ENCODE measurements at regions not wholly inside any gene's neighbourhood (a gene's known extent, or its start where the extent isn't known, plus 50 kb on each side); places are given as distances from the start of the nearest gene placed in this dataset.
A peak's percentile ranks its signal among the peaks of the same experiment; 100 is the strongest.
"Not testable (repeated sequence)": the region's sequence is repeated elsewhere in the genome, so short reads cannot be mapped to it uniquely, and the experiment has no call there.

DNA sequence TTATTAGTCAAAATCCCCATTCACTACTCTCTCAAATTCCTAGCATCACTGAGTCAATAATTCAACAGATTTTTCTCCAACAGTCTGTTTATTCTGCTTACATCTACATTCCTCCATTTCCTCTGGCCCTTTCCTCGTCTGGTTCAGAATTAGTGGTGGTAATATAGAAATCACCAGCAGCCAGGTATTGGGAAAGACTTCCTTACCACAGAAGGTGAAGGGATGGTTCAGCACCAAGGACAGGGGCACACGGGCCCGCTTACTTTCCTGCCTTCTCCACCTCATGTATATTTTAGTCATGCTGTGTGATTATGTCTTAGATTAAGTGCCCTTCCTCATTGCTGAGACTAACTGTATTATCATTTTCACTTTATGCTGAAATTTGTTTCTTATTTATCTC, 70.4 kb upstream of the APBB1IP start:
- no peak overlapping the region for H3K4me3 Mint-ChIP-seq
- Histone ChIP-seq H3K36me3 (ENCODE audit: insufficient read depth, low read length) (no peaks in the 10 kb centered on the region), H3K4me1 (ENCODE audit: insufficient read depth, low read length) (no peaks in the 10 kb centered on the region), H3K4me3 (ENCODE audit: low read length) (no peak overlapping the region), H3K27ac (ENCODE audit: low read depth, low read length) (no peak overlapping the region), H3K27me3 (ENCODE audit: insufficient read depth, low read length, poor library complexity, severe bottlenecking) (no peaks in the 10 kb centered on the region), H3K9me3 (ENCODE audit: low read length) (no peaks in the 10 kb centered on the region)
- H3K36me3 Mint-ChIP-seq = peaks cover 0 to 4% (median 0%) of the 10 kb centered on the region in 3 donors
- H3K4me1 Mint-ChIP-seq = no peaks in the 10 kb centered on the region
- H3K9me3 Mint-ChIP-seq = peaks cover 2 to 11% (median 5%) of the 10 kb centered on the region in 5 donors
- POLR2A ChIA-PET = interaction anchor here (0.7 kb wide), 1 partner anchor 415 kb away, joined by 5 read pairs; no protein-coding TSS in a partner anchor
- peak in 2 of 5 donors; percentile 4 to 6 for DNase-seq
- H3K27me3 Mint-ChIP-seq = peaks cover 4 to 20% of the 10 kb centered on the region in 2 donors
- no peak overlapping the region for H3K27ac Mint-ChIP-seq
- CTCF ChIA-PET = no interaction called here

GRCh38 chr10:26368463-26368862, 69.7 kb upstream of the APBB1IP start:
- Mint-ChIP-seq H3K36me3 (peaks cover 0 to 4% (median 0%) of the 10 kb centered on the region in 3 donors), H3K9me3 (peaks cover 2 to 11% (median 5%) of the 10 kb centered on the region in 5 donors), H3K27ac (no peak overlapping the region), H3K27me3 (peaks cover 4 to 22% of the 10 kb centered on the region in 2 donors), H3K4me3 (no peak overlapping the region), H3K4me1 (no peaks in the 10 kb centered on the region)
- no peak overlapping the region for H3K27ac ChIP-seq (ENCODE audit: low read depth, low read length)
- no peaks in the 10 kb centered on the region for H3K27me3 ChIP-seq (ENCODE audit: insufficient read depth, low read length, poor library complexity, severe bottlenecking)
- no peaks in the 10 kb centered on the region for H3K36me3 ChIP-seq (ENCODE audit: insufficient read depth, low read length)
- DNase-seq = no peak
- CTCF ChIA-PET = interaction anchor here (1.0 kb wide), 1 partner anchor 11 kb away, joined by 3 read pairs; no protein-coding TSS in a partner anchor
- no peak overlapping the region for H3K4me3 ChIP-seq (ENCODE audit: low read length)
- H3K4me1 ChIP-seq (ENCODE audit: insufficient read depth, low read length) = no peaks in the 10 kb centered on the region
- POLR2A ChIA-PET = interaction anchor here (0.7 kb wide), 1 partner anchor 415 kb away, joined by 5 read pairs; no protein-coding TSS in a partner anchor
- H3K9me3 ChIP-seq (ENCODE audit: low read length) = no peaks in the 10 kb centered on the region

GRCh38 chr10:26372513-26373354, 65.4 kb upstream of the APBB1IP start:
- DNase-seq = no peak
- ChIA-PET CTCF (no interaction called here), POLR2A (no interaction called here)
- Mint-ChIP-seq H3K4me1 (no peaks in the 10 kb centered on the region), H3K4me3 (no peak overlapping the region), H3K36me3 (peaks cover 0 to 21% (median 0%) of the 10 kb centered on the region in 3 donors), H3K27ac (no peak overlapping the region), H3K9me3 (peaks cover 2 to 9% (median 6%) of the 10 kb centered on the region in 5 donors), H3K27me3 (peaks cover 2 to 25% of the 10 kb centered on the region in 2 donors)
- no peaks in the 10 kb centered on the region for H3K4me1 ChIP-seq (ENCODE audit: insufficient read depth, low read length)
- H3K9me3 ChIP-seq (ENCODE audit: low read length) = no peaks in the 10 kb centered on the region
- no peaks in the 10 kb centered on the region for H3K27me3 ChIP-seq (ENCODE audit: insufficient read depth, low read length, poor library complexity, severe bottlenecking)
- H3K27ac ChIP-seq (ENCODE audit: low read depth, low read length) = no peak overlapping the region
- no peaks in the 10 kb centered on the region for H3K36me3 ChIP-seq (ENCODE audit: insufficient read depth, low read length)
- no peak overlapping the region for H3K4me3 ChIP-seq (ENCODE audit: low read length)

- Mint-ChIP-seq H3K4me1 (no peaks in the 10 kb centered on the region), H3K36me3 (peaks cover 0 to 21% (median 0%) of the 10 kb centered on the region in 3 donors), H3K27ac (no peak overlapping the region), H3K27me3 (peaks cover 2 to 23% of the 10 kb centered on the region in 2 donors), H3K4me3 (no peak overlapping the region), H3K9me3 (peaks cover 2 to 8% (median 6%) of the 10 kb centered on the region in 5 donors)
- no peak overlapping the region for H3K4me3 ChIP-seq (ENCODE audit: low read length)
- H3K4me1 ChIP-seq (ENCODE audit: insufficient read depth, low read length) = no peaks in the 10 kb centered on the region
- no peaks in the 10 kb centered on the region for H3K27me3 ChIP-seq (ENCODE audit: insufficient read depth, low read length, poor library complexity, severe bottlenecking)
- DNase-seq = no peak
- ChIA-PET CTCF (no interaction called here), POLR2A (no interaction called here)
- H3K36me3 ChIP-seq (ENCODE audit: insufficient read depth, low read length) = no peaks in the 10 kb centered on the region
- H3K9me3 ChIP-seq (ENCODE audit: low read length) = no peaks in the 10 kb centered on the region
- H3K27ac ChIP-seq (ENCODE audit: low read depth, low read length) = no peak overlapping the region
Observed at GRCh38 chr10:26374426-26374825, 63.7 kb upstream of the APBB1IP start.

GRCh38 chr10:26377224-26377810, 60.8 kb upstream of the APBB1IP start:
- POLR2A ChIA-PET; H3K9me3 ChIP-seq (ENCODE audit: low read length); H3K4me1 Mint-ChIP-seq; H3K4me3 Mint-ChIP-seq; H3K27me3 ChIP-seq (ENCODE audit: insufficient read depth, low read length, poor library complexity, severe bottlenecking); H3K36me3 ChIP-seq (ENCODE audit: insufficient read depth, low read length); DNase-seq; H3K4me1 ChIP-seq (ENCODE audit: insufficient read depth, low read length); H3K9me3 Mint-ChIP-seq; H3K27ac ChIP-seq (ENCODE audit: low read depth, low read length); H3K27ac Mint-ChIP-seq; CTCF ChIA-PET; H3K4me3 ChIP-seq (ENCODE audit: low read length): not testable (repeated sequence)
- peaks cover 0 to 19% of the 10 kb centered on the region in 2 donors for H3K27me3 Mint-ChIP-seq
- H3K36me3 Mint-ChIP-seq = peaks cover 0 to 26% (median 0%) of the 10 kb centered on the region in 3 donors

DNA sequence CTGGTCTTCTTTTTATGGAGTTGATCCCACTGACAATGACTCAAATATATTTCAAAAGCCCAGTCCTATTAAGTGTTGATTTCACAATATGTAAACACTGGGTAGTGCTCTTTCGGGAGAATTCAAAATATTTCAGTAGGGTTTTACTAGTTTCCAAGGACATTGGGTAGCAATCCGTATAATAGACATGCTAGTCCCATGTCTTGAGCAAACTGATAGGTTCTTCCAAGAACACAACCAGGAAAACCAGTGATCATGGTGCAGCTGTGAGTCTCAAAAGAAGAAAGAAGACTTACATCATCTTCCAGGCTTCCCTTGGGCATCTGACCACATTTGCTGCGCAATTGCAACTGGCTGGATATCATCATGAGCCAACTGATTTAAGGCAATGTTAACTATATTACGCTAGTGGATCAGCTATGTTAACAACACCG, 59.3 kb upstream of the APBB1IP start:
- no peaks in the 10 kb centered on the region for H3K9me3 ChIP-seq (ENCODE audit: low read length)
- H3K27me3 ChIP-seq (ENCODE audit: insufficient read depth, low read length, poor library complexity, severe bottlenecking) = no peaks in the 10 kb centered on the region
- H3K27ac ChIP-seq (ENCODE audit: low read depth, low read length) = no peak overlapping the region
- H3K36me3 ChIP-seq (ENCODE audit: insufficient read depth, low read length) = no peaks in the 10 kb centered on the region
- no peaks in the 10 kb centered on the region for H3K4me1 Mint-ChIP-seq
- H3K4me3 ChIP-seq (ENCODE audit: low read length) = no peak overlapping the region
- H3K4me3 Mint-ChIP-seq = no peak overlapping the region
- H3K27me3 Mint-ChIP-seq = peaks cover 0 to 12% of the 10 kb centered on the region in 2 donors
- ChIA-PET POLR2A (no interaction called here), CTCF (interaction anchor here (1.4 kb wide), 1 partner anchor 10 kb away, joined by 3 read pairs; no protein-coding TSS in a partner anchor)
- peaks cover 0 to 26% (median 0%) of the 10 kb centered on the region in 3 donors for H3K36me3 Mint-ChIP-seq
- no peak for DNase-seq
- H3K27ac Mint-ChIP-seq = no peak overlapping the region
- peaks cover 0 to 3% (median 0%) of the 10 kb centered on the region in 5 donors for H3K9me3 Mint-ChIP-seq
- H3K4me1 ChIP-seq (ENCODE audit: insufficient read depth, low read length) = no peaks in the 10 kb centered on the region

DNA sequence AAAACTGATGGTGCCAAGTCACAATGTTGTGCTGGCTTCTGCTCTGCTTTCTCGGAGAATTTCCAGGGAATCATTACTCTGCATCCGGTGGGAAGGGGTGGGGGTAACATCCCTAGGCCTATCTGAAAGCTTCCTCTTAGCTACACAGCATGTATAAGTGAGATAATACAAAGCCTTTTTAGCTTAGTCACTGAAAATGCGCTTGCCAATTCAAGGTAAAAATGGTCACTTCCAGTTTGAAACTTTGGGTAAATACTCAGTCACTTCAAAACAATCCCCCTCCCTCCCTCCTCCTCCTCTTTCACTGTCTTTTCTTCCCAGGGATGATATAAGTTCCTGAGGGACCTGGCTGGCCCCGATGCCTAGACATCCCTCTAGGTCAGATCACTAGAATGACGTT, 57.3 kb upstream of the APBB1IP start:
- ChIA-PET POLR2A (no interaction called here), CTCF (no interaction called here)
- no peaks in the 10 kb centered on the region for H3K36me3 ChIP-seq (ENCODE audit: insufficient read depth, low read length)
- Mint-ChIP-seq H3K36me3 (peaks cover 0 to 18% (median 0%) of the 10 kb centered on the region in 3 donors), H3K4me1 (no peaks in the 10 kb centered on the region), H3K4me3 (no peak overlapping the region), H3K9me3 (peaks cover 0 to 3% (median 0%) of the 10 kb centered on the region in 5 donors), H3K27me3 (peaks cover 0 to 2% of the 10 kb centered on the region in 2 donors), H3K27ac (no peak overlapping the region)
- H3K27me3 ChIP-seq (ENCODE audit: insufficient read depth, low read length, poor library complexity, severe bottlenecking) = no peaks in the 10 kb centered on the region
- no peak overlapping the region for H3K27ac ChIP-seq (ENCODE audit: low read depth, low read length)
- no peak overlapping the region for H3K4me3 ChIP-seq (ENCODE audit: low read length)
- no peak for DNase-seq
- no peaks in the 10 kb centered on the region for H3K9me3 ChIP-seq (ENCODE audit: low read length)
- H3K4me1 ChIP-seq (ENCODE audit: insufficient read depth, low read length) = no peaks in the 10 kb centered on the region

GRCh38 chr10:26381986-26382385, 56.2 kb upstream of the APBB1IP start:
- CTCF ChIA-PET = no interaction called here
- Mint-ChIP-seq H3K27me3 (no peaks in the 10 kb centered on the region), H3K4me1 (no peaks in the 10 kb centered on the region), H3K4me3 (no peak overlapping the region), H3K9me3 (no peaks in the 10 kb centered on the region), H3K36me3 (peaks cover 0 to 10% (median 0%) of the 10 kb centered on the region in 3 donors), H3K27ac (peak overlapping the region in 1 of 8 donors; percentile 48)
- Histone ChIP-seq H3K9me3 (ENCODE audit: low read length) (no peaks in the 10 kb centered on the region), H3K4me3 (ENCODE audit: low read length) (no peak overlapping the region), H3K36me3 (ENCODE audit: insufficient read depth, low read length) (no peaks in the 10 kb centered on the region), H3K4me1 (ENCODE audit: insufficient read depth, low read length) (no peaks in the 10 kb centered on the region), H3K27ac (ENCODE audit: low read depth, low read length) (no peak overlapping the region), H3K27me3 (ENCODE audit: insufficient read depth, low read length, poor library complexity, severe bottlenecking) (no peaks in the 10 kb centered on the region)
- POLR2A ChIA-PET = no interaction called here
- DNase-seq = no peak

All from CD8-positive, alpha-beta memory T cell (primary cell).